Upper lobe of left lung (tissue), 6 donors: ENCODE measurements at regions not wholly inside any gene's neighbourhood (a gene's known extent, or its start where the extent isn't known, plus 50 kb on each side); places are given as distances from the start of the nearest gene placed in this dataset.
"Not testable (repeated sequence)": the region's sequence is repeated elsewhere in the genome, so short reads cannot be mapped to it uniquely, and the experiment has no call there.

Experiments
- ATAC-seq, 2 donors: fragments of 200-7000 bp; cut with Tn5 transposase; one replicate each; pipeline ENCODE4 v1.9.1; 2022; ENCODE audit warnings: mild to moderate bottlenecking in 2 of 2, moderate library complexity in 2 of 2; ENCODE audit not compliant: low FRiP score in 2 of 2
- DNase-seq, 2 donors: peaks; one replicate each; pipeline ENCODE4 v3.0.0-alpha.2; 2019 to 2020
- H3K27ac ChIP-seq, 4 donors: fragments of 200-600 bp; sonication (generic); one replicate each; pipeline ENCODE4 v1.5.1; 2016 to 2019
- H3K27me3 ChIP-seq, 4 donors: fragments of 200-600 bp; sonication (generic); one replicate each; pipeline ENCODE4 v1.5.1; 2017 to 2019
- H3K36me3 ChIP-seq, 4 donors: fragments of 200-600 bp; sonication (generic); one replicate each; pipeline ENCODE4 v1.5.1; 2016 to 2019
- H3K4me1 ChIP-seq, 4 donors: fragments of 200-600 bp; sonication (generic); one replicate each; pipeline ENCODE4 v1.5.1; 2018 to 2019
- H3K4me3 ChIP-seq, 4 donors: fragments of 200-600 bp; sonication (generic); one replicate each; pipeline ENCODE4 v1.5.1; 2017 to 2019; ENCODE audit warnings: mild to moderate bottlenecking in 2 of 4, moderate library complexity in 1 of 4
- H3K9me3 ChIP-seq, 4 donors: fragments of 200-600 bp; sonication (generic); one replicate each; pipeline ENCODE4 v1.5.1; 2018 to 2019
- WGBS, 2 donors: methylation state at CpG; one replicate each; pipeline ENCODE4 v1.1.5; 2017 to 2018; 5-methylcytosine and 5-hydroxymethylcytosine counted together
- donor health status: DM: no; HTN: no; CAD: no; lungs with moderate emphysema.
- donor health status: DM: no; HTN: yes; CAD: no; lungs with severe emphysema.

DNA sequence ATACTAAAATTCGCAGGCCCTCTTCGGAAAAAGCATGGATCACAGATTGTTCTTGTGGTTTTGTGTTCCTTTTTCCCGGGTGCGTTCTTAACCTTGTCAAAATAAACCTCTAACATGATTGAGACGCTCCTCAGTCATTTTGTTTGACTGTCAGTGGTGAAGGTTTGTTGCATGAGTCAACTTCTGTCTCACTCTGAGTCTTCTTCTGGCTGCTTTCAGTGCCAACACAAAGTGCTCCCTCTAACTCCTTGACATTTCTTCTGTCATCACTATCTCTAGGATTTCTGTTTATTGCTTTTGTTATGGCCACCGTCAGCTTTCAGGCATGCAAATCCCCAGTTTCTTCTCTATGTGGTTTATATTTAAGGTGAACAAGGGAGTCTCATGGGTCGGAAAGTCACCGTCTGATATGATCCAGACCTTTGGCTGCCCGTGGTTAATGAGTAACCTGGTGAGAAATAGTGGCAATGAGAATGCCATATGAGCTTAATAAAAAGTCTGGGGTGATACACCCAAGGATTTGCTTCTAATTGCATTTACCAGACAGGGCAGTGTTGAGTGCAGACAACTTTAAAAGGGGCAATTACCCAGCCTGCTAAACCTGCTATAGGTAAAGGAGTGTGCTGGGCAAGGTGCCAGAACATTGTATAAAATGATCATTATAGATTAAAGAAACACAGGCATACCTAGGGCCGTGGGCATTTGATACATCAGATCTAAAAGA lies 248.9 kb upstream of the FAM240B start:
- H3K27me3 ChIP-seq, H3K27ac ChIP-seq, H3K9me3 ChIP-seq, H3K4me1 ChIP-seq, H3K36me3 ChIP-seq, DNase-seq, H3K4me3 ChIP-seq: not testable (repeated sequence)
- peak in 1 of 2 donors; percentile 54 for ATAC-seq
- 30% methylated on average over 1 of the region's 10 CpGs; no CpG with 5 or more reads in 1 of the 2 donors for WGBS, 2 donors

DNA sequence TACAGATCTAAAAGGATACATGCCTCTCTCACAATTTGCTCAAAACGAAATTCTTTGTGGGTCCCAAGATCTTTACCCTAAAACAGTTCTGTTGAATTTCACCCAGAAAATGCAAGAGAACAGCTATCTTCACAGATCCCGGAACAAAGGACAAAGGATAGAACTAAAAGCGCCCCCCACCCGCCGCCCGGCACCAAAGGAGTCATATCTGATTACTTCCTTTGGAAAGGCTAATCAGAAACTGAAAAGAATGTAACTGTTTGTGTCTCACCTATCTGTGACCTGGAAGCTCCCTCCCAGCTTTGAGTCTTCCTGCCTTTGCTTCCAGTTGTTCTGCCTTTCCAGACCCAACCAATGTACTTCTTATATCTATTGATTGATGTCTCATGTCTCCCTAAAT lies 247.9 kb upstream of the FAM240B start:
- ATAC-seq, DNase-seq, H3K4me3 ChIP-seq: not testable (repeated sequence)

DNA sequence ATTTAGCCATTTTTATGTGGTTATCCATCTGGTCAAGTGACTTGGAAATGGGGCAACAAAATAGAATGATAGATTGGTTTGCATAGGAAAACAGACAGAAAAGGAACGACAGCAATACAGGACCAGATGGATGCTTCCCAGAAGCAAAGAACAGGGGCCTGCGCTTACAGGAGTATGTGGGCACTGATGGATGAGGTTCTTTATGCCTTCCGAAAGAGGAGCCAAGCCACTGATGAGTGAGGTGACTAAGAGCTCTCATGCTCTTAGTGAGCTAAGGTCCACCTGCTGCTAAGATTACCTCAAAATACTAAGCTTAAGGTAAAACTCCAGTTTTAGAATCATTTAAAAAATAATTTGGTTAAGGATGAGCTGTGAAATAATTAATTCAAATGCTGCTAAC lies 247.4 kb upstream of the FAM240B start:
- H3K27me3 ChIP-seq, H3K4me1 ChIP-seq, H3K27ac ChIP-seq, ATAC-seq, H3K9me3 ChIP-seq, DNase-seq, H3K36me3 ChIP-seq, H3K4me3 ChIP-seq: not testable (repeated sequence)
- 80% methylated on average over 1 of the region's 3 CpGs; no CpG with 5 or more reads in 1 of the 2 donors for WGBS, 2 donors

More for the DNA sequence above, 247.9 kb upstream of the FAM240B start:
- H3K4me1 ChIP-seq, H3K27me3 ChIP-seq, H3K36me3 ChIP-seq, H3K27ac ChIP-seq, H3K9me3 ChIP-seq: not testable (repeated sequence)
- no CpG with 5 or more reads among the region's 6 CpGs for WGBS, 2 donors

DNA sequence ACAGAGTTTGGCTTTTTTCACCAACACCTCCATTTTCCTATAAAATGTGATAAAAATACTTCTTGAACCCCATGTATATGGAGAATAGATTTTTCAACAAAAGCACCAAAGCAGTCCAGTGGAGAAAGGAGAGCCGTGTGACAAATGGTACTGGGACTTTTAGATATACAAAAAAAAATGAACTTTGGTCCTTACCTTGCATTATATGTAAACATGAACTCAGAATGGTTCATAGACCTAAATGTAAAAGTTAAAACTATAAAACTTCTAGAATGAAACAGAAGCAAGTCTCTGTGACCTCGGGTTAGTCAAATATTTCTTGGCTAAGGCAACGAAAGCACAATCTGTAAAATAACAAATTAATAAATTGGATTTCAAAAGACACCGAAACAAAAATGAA lies 239.9 kb upstream of the FAM240B start:
- H3K9me3 ChIP-seq, H3K27me3 ChIP-seq, H3K4me1 ChIP-seq, ATAC-seq, H3K27ac ChIP-seq, H3K4me3 ChIP-seq, DNase-seq, H3K36me3 ChIP-seq: not testable (repeated sequence)
- WGBS, 2 donors = no CpG with 5 or more reads among the region's 4 CpGs

DNA sequence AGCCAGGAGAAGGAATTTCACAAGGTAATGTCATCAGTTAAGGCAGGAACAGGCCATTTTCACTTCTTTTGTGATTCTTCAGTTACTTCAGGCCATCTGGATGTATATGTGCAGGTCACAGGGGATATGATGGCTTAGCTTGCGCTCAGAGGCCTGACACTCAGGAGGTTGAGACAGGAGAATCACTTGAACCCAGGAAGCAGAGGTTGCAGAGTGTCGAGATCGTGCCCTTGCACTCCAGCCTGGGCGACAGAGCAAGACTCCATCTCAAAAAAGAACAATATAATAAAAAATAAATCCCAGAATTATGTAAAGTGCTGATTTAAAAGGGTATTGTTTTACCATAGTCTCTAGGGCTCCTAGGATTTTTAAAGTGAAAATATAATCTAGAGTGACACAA lies 235.9 kb upstream of the FAM240B start:
- DNase-seq, H3K27ac ChIP-seq, H3K27me3 ChIP-seq, H3K9me3 ChIP-seq, H3K4me1 ChIP-seq, H3K36me3 ChIP-seq, H3K4me3 ChIP-seq, ATAC-seq: not testable (repeated sequence)
- 91 to 96% methylated on average over 4 of the region's 4 CpGs for WGBS, 2 donors

DNA sequence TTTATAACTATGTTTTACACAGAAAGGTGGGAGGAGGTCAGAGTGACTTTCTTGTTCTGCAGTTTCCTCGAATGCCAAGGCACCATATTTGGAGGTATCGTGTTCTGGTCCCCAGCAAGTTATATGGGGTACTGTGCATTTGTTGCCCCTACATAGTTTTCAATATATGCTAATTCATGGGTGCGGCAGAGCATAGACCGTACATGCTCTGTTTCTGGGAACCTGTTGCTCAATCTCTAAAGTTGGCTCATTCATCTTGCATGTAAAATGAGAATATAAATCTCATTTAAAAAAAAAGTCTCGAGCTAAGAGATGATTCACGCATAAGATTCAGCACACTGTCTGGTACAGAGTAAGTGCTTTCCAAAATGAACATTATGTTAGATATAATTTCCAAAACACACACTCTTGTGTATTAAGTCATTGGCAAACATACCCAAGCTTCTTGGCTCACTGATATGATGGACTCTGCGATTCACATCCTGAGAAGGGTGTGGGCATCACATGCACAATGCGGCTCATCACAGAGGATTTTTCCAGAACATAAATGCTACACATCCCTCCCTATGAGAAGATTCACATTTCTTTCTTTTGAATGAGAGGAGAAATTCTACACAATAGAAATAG lies 232.9 kb upstream of the FAM240B start:
- not testable (repeated sequence) for H3K27ac ChIP-seq, DNase-seq, H3K36me3 ChIP-seq, ATAC-seq, H3K4me3 ChIP-seq, H3K27me3 ChIP-seq, H3K9me3 ChIP-seq, H3K4me1 ChIP-seq
- WGBS, 2 donors = 82 to 90% methylated on average over 2 to 3 of the region's 8 CpGs

DNA sequence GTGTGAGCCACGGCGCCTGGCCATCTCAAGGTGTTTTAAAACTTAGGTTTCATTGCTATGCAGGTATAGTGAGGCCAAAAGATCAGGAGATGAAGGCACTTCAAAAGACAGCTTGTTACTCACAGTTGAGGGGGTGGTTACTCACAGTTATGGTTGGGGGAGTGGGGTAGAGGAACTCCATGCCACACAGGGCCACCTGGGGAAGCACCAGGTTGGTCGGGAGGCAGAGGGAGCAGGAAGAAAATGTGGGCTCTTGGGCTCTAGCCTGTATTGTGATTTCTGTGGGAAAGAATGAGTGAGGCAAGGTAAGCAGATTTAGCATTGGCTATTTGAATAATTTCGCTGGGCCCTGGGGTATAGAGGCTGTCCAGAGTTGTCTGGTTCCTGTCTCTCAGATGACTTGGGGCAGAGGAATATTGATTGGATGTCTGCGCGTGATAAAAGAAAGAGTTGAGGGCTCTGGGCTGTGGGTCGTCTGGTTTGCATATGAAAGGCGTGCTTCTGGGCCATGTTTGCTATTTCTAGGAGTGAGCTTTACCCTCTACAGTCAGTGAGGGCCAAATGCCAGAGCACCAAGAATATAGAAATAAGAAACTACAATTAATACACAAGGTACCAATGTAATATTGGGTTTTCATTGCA lies 226.1 kb upstream of the FAM240B start:
- not testable (repeated sequence) for DNase-seq, H3K27ac ChIP-seq, H3K4me1 ChIP-seq, H3K27me3 ChIP-seq, H3K4me3 ChIP-seq, H3K9me3 ChIP-seq, H3K36me3 ChIP-seq
- no CpG with 5 or more reads among the region's 8 CpGs for WGBS, 2 donors
- peak in 1 of 2 donors; percentile 54 for ATAC-seq

DNA sequence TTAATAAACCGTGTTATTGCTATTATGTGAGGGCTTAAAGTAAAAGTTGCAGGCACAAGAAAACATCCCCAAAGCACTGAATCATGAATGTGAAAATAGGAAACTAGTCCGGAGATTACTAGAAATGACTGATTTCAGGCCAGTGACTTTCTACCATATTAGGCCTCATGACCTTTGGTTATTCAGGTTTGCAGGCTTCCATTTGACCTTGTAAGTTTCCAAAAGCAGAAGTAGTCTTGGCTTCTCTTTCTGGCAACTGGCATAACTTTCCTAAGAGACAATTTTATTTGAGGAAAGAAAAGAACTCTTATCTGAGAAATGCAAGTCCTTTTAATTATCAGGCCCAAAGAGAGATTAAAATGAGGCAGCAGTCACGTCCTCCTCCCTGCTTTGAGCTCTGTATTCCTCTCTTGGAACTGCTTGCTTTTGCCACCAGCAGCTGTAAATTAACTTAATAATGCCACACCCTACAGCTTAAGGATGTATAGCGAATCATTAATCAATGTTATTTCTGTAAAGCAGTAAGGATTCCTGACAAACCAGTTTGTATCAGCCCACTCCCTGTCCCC lies 225.0 kb upstream of the FAM240B start:
- WGBS, 2 donors = no CpG with 5 or more reads among the region's 4 CpGs
- H3K9me3 ChIP-seq, H3K27ac ChIP-seq, ATAC-seq, H3K36me3 ChIP-seq, H3K27me3 ChIP-seq, DNase-seq, H3K4me1 ChIP-seq, H3K4me3 ChIP-seq: not testable (repeated sequence)

DNA sequence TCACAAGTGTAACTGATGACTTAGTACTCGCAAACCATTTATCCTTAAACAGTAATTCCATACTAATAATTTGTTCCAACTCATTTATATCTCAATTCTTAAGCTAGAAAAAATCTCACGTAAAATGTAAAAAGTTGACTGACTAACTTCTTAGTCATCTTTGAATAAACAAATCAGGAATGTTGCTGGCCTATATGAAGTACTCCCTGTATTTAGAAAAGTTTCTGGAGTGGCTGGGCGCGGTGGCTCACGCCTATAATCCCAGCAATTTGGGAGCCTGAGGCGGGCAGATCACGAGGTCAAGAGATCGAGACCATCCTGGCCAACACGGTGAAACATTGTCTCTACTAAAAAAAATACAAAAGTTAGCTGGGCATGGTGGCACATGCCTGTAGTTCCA lies 220.6 kb upstream of the FAM240B start:
- not testable (repeated sequence) for H3K27ac ChIP-seq, ATAC-seq, H3K4me3 ChIP-seq, DNase-seq, H3K9me3 ChIP-seq, H3K4me1 ChIP-seq, H3K36me3 ChIP-seq, H3K27me3 ChIP-seq
- no CpG with 5 or more reads among the region's 9 CpGs for WGBS, 2 donors

DNA sequence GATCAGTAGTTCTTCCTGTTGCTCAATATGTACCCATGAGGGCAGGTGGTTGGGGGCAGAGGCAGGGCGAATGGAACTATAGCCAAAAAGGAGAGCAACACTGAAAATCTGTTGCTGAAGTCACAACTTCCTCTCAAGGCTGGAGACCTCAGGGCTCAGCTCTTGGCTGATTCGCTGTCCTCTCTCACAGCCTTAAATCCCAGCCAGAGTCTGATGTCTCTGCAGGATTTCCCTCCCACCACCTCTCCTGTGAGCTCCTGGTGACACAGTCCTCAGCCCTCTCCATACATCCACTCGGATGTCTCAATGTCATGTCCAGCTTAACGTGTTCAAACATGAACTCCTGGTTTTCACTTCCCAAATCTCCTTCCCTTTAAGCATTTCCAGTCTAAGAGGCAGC lies 218.7 kb upstream of the FAM240B start:
- H3K27ac ChIP-seq, H3K36me3 ChIP-seq, DNase-seq, H3K27me3 ChIP-seq, H3K4me3 ChIP-seq, H3K9me3 ChIP-seq, H3K4me1 ChIP-seq: not testable (repeated sequence)
- peak in 1 of 2 donors; percentile 25 for ATAC-seq
- 57 to 63% methylated on average over 1 of the region's 4 CpGs for WGBS, 2 donors

DNA sequence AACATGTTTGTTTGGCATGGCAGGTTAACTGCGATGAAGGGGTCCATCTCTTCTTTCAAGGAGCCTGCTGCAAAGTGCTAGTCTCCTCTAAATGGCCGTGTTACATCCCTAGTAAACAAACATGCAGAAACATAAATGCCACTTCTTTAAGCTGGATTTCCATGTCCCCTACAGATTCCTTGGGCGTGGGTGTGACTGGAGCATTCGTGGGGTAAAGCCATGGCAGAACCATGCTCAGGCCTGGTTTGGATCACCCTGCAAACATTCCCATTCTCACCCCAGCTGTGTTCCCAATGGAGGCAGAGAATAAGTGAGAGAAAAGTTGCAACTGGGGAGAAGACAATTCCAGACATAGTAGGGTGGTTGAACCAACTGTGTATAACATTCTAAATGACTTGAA lies 208.0 kb upstream of the FAM240B start:
- H3K9me3 ChIP-seq, H3K4me1 ChIP-seq, H3K27me3 ChIP-seq, H3K4me3 ChIP-seq, H3K36me3 ChIP-seq, DNase-seq, H3K27ac ChIP-seq: not testable (repeated sequence)
- peak; percentile 17 to 38 for ATAC-seq
- 64 to 71% methylated on average over 2 to 3 of the region's 4 CpGs for WGBS, 2 donors

DNA sequence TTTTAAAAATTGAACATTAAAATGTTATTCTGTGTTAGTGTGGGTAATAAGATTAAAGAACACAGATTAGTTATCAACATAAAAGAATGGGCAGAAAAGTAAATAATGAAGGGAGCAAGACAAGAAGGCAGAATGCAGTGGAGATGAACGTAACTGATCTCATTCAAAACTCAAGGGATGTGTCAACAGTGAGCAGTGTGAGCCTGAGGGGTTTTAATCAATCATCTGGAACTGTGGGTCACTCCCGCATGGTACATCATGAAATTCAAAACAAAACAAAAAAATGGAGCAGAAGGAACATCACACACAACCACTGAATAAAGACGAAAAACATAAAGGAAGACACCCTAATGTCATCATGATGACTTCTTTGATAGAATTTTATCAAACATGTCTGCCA lies 206.6 kb upstream of the FAM240B start:
- ATAC-seq, H3K9me3 ChIP-seq, H3K27ac ChIP-seq, H3K36me3 ChIP-seq, H3K4me1 ChIP-seq, H3K27me3 ChIP-seq, H3K4me3 ChIP-seq, DNase-seq: not testable (repeated sequence)
- no CpG with 5 or more reads among the region's 3 CpGs for WGBS, 2 donors

DNA sequence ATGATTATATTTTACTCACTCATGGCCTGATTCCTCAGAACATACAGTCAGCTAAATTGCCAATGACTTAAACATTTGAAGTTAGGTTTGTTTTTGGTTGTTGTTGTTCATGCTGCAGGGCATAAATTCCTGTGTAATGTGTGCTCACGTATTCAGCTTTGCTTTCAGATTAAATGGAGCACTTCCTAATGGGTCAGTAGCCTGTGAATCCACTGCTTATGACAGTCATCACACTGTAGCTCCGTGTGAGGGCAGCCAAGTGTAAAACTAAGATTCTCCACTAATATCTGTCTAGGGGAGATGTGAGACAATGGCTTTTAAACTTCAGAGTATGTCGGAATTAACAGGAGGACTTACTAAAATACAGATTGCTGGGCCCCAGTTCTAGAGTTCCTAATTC lies 201.3 kb upstream of the FAM240B start:
- H3K4me3 ChIP-seq, DNase-seq, H3K36me3 ChIP-seq, H3K27me3 ChIP-seq, ATAC-seq, H3K4me1 ChIP-seq, H3K27ac ChIP-seq, H3K9me3 ChIP-seq: not testable (repeated sequence)
- WGBS, 2 donors = no CpG with 5 or more reads among the region's 3 CpGs
